ENCODE measurements at regions not wholly inside any gene's neighbourhood (a gene's known extent, or its start where the extent isn't known, plus 50 kb on each side); places are given as distances from the start of the nearest gene placed in this dataset.

DNA sequence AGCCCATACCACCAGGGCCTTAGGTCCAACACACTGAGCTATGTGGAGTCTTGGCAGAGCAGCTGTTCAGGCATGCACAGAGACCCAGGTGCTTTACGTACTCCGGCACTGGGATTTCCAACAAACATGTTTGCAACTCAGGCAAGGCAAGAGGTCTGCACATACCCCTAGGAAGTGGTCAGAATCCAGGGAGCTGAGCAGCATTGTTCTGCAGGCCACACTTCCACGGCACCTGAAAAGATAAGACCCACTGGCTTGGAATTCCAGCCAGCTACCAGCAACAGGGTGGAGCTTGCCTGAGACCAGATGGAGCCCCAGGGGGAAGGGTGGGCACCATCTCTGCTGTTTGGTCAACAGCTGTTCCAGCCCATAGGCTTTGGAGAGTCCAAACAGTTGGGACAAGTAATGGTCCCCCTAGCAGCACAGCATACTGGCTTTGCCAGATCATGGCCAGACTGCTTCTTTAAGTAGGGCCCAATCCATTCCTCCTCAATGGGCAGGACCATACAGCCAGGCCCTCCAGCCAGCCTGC lies 51.7 kb upstream of the LRRC8B start:
- Mint-ChIP-seq H3K9me3 (peaks cover 14% of the 10 kb centered on the region), H3K27me3 (peaks cover 40% of the 10 kb centered on the region), H3K36me3 (ENCODE audit: low read depth) (peaks cover 6% of the 10 kb centered on the region), H3K27ac (no peak overlapping the region), H3K4me3 (no peak overlapping the region), H3K4me1 (ENCODE audit: low read depth) (no peaks in the 10 kb centered on the region)

Measured in stimulated activated naive CD8-positive, alpha-beta T cell treated with anti-CD3 and anti-CD28 coated beads, Interleukin-15, Interleukin-2, amounts not matched to agents 100 ng/mL and 50 ng/mL, for 24 hours (primary cell).